ENCODE measurements at regions not wholly inside any gene's neighbourhood (a gene's known extent, or its start where the extent isn't known, plus 50 kb on each side); places are given as distances from the start of the nearest gene placed in this dataset.

DNA sequence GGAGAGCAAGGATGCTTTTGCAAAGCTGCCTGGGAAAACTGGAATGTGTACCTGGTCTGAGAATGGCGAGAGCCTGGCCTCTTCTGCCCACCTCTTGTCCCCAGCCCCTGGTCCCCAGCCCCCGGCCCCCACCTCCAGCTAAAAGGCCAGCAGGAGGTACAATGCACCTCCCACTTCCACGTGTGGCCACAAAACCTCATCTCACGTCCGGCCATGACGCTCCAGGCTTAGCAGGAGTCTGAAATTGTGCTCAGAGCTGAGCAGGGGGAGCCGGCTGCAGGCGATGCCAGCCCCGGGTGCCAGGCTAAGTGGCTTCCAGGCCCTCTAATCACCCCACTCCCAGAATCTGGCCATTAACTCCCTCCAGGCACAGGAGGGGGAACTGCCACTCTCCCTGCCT, 83.1 kb upstream of the PRR20G start:
- DNase-seq, result no peak

DNA sequence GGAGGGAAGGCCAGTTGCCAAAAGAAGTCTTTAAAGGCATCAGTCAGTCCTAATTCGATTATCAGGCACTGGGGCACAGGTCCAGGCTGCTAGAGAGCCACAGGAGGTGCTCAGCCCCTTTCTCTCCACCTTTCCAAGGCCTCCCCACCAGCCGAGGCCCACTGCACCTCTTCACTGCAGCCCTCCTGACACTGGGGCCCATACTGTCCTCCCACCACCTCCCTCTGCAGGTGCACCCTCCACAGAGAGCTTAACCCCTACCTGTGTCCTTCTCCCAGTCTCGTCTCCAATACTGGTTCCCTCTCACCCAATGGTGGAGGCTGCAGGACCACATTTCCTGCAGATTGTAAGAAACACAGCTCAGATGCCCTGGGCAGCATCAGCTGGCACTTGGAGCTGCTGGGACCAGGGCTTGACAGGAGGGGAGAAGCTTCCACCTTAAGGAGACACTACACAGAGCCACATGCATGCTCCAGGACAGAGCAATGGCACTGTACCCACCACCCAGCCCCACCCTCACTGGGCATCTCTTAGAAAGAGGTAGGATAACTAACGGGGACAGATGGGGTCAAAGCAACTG, 81.6 kb upstream of the PRR20G start:
- DNase-seq, result no peak

DNA sequence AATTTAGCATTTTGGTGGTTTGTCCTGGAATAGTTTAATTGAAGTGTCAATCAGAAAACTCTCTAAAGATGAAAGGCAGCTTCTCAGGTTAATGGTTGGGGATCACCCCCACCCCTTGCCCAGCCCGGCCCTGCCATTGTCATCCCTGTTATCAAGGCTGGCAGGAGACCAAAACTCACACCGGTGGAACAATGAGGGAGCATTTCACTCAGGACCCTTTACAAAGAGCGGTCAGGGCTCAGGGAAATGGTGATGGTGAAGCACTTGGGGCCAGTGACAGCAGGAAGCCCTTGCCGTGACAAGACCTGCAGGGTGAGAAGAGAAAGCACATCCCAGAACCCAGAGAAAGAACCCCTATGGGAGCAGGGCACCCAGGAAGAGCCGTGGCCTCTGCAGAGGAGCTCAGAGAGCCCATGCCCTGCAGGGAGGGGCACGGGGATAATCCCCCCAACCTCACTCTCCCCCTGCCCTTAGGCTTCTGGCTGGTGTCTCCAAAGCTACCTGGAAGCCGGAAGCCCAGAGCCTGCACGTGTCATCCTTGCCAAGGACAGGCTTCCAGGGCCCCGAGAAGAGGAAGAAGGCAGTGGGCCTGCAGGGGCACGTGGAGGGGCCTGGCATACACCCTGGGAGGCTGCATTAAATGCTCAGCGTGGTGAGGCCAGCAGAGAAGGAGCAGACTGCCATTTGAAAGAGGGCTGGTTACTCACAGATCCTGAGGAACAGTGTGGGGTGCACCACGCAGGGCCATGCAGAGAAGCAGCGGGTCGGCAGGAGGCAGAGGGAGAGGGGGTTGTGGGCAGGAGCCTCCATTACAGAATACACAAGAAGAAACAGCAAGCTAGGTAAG, 80.6 kb upstream of the PRR20G start:
- DNase-seq, result no peak

DNA sequence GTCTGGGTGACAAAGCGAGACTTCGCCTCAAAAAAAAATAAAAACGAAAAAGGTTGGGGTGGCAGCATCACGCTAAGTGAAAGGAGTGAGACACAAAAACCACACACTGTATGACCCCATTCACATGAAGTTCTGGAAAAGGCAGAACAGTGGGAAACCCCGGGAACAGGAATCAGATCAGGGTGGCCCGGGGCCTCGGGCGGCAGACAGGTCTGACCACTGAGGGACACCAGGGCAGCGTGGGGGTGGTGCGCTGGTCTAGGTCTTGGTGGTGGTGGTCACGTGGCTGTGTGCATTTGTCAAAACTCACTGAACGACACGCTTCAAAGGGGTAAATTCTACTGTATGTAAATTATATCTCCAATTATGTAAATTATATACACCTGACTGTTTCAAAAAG, 79.7 kb upstream of the PRR20G start:
- DNase-seq, result no peak

GRCh38 chr3:127366383-127366782, 78.5 kb upstream of the PRR20G start:
- no peak for DNase-seq

DNA sequence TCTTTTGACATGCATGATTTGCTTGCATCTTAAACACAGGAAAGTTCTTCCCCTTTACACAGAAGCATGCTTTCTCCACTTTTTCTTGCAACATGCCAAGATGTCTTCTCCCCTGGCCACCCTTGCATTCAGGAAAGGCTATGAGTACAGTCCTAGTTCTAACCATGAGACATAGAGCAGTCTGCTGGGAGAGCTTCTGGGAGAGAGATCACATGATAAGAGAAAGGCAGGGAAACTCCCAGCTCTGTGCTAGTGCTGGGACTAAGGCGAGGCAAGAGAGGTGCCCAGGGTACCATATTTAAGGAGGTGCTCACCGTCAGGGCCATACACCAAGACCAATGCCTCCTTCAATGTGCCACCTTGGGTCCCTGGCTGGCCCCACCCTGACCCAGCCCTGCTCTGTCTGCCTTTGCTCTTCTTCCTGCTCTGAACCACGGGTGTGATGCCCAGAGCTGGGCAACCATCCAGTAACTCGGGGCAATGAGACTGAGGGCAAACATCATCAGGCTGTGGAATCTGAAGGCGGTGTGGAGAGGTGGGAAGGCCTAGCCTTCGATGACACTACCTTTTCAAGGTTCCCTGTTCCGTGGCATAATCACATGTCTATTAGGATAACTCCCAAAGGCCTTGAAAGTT, 77.4 kb upstream of the PRR20G start:
- DNase-seq, result no peak

- no peak for DNase-seq
Measured at GRCh38 chr3:127363891-127364290, 76.0 kb upstream of the PRR20G start.

DNA sequence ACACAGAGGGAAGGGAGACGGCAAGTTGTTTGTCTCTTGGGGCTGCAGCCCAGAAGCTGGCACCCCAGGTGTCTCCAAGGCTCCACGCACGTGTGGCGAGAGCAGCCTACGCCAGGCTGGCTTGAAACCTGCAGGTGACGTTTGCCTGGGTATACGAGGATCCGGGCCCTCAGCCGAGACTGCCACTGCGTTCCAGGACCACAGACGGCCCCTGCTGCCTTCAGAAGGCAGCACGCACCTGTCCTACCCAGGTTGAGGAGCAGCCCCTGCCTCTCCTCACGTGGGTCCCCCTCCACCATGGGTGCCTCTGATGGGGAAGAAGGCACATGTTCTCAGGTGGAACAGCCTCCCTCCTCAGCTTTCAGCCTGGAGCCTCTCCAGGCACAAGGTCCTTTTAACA, 75.3 kb upstream of the PRR20G start:
- DNase-seq, result no peak

GRCh38 chr3:127360647-127361046, 72.8 kb upstream of the PRR20G start:
- DNase-seq, result no peak

DNA sequence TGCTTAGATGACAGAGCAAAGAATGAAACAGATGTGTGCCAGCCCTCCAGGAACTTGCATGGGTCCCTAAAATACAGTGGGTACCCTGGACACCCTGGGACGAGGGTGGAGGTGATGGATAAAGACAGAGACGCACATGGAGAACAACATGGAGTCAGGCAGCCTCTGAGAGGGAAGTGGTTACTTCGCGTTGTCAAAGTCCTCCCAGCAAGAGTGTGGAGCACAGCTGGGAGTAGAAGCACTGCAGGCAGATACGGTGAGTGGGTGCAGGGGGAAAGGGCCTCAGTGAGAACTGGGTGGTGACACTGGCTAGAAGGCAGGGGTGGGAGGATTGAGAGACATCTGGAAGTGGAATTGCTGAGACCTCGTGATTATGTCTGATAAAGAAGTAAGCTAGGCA, 70.8 kb upstream of the PRR20G start:
- no peak for DNase-seq

- DNase-seq, result no peak
Measured at GRCh38 chr3:127356381-127356780, 68.5 kb upstream of the PRR20G start.

DNA sequence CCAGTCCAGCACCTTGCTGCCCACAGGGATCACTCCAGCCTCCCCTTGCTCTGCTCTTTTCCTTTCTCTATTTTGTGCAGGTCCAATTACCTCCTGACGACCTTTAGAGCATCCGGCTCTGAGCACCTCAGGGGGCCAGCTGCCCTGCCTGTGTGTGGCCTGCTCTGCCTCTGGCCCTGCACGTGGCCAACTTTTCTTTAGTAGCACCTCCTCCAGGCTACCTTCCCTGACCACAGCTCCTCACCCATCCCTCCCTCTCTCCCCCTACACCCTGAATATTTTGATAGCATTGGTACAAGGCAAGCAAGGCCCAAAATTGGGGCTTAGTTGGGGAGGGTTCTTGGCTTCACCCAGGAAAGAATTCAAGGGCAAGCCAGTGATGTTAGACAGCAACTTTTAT, 66.9 kb upstream of the PRR20G start:
- DNase-seq, result no peak

- no peak for DNase-seq
Measured at GRCh38 chr3:127352612-127353011, 64.8 kb upstream of the PRR20G start.

- no peak for DNase-seq
Measured at GRCh38 chr3:127351775-127352350, 64.0 kb upstream of the PRR20G start.

GRCh38 chr3:127351321-127351720, 63.5 kb upstream of the PRR20G start:
- no peak for DNase-seq

DNA sequence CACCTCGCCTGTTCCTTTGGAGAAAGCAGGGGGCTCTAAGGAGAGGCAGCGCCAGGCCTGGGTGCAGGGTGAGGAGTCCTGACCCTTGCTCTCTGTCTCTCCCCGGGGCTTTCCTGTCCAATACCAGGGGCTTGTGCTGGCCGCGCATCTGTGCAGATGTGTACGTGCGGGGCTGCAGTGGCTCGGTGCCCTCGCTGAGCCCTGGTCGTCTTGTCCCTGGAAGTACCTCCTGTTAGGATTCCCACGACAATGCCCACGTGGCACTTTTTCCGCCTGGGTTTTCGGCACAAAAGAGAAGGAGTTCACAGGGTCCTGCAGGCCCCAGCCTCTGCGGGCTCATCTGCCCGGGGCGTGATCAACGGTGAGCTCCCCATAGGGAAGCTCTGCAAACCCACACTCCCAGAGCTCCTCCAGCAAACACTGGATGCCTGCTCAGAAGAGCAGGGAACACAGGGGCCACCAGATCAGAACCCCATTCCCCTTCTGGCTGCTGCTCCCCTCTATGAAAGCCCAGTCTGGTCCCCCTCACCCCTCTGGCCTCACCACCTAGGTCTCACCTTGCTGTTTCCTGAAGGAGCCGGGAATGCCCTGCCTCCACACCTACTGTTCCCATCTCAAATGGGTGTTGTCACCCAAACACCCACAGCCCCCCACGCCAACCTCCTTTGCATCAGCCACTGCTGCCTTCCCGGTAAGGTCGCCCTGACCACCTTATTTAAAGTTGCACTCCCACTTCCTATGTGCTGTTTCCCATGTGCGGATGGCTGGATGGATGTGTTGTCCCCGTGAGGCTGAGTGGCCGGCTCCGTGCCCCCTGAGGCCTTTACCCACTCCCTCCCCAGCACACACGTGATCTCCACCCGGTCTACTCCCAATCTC, 62.6 kb upstream of the PRR20G start:
- no peak for DNase-seq

DNA sequence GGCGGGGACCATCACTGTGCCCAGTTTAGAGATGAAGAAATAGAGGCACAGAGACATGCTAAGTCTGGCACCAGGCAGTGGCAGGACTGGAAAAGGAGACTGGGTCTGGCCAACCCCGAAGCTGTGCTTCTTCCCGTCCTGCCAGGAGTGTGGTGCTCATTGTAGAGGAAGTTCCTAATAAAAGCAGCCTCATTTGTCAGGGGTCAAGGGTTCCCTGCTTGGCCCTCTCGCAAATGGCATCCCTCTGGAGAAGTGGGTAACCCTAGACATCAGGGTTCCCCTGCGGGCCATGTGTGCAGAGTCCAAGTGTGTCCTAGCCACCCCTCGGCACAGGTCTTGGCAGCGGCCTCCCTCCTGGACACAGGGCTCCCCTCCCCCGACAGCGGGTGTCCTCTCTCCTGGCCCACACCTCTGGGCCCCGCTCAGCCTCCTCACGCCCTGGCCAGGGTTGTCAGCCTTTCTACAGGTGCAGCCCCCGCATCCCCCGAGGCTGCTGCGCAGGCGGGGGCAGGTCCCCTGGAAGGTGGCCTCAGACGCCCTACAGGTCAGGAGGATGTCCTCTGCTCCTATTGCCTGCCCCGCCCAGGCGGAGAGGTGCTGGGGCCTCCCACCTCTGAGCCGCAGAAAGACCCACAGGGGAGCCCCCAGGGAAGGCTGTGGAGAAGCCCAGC, 61.8 kb upstream of the PRR20G start:
- DNase-seq, result no peak

GRCh38 chr3:127342735-127343134, 54.9 kb upstream of the PRR20G start:
- no peak for DNase-seq

- no peak for DNase-seq
Measured at GRCh38 chr3:127339928-127340861, 52.3 kb upstream of the PRR20G start.

- no peak for DNase-seq
Measured at GRCh38 chr3:127339016-127339415, 51.2 kb upstream of the PRR20G start.

- no peak for DNase-seq
Measured at GRCh38 chr3:127337911-127338531, 50.2 kb upstream of the PRR20G start.

All from NCI-H226 (cell line).